ENCODE measurements at regions not wholly inside any gene's neighbourhood (a gene's known extent, or its start where the extent isn't known, plus 50 kb on each side); places are given as distances from the start of the nearest gene placed in this dataset.

- DNase-seq (ENCODE audit: low read depth), result peak; percentile 16
- TF ChIP-seq MAX (IDR thresholded peaks at IDR 0.05; ENCODE audit: low read depth, low read length), result no peak
- TF ChIP-seq MYC (IDR thresholded peaks at IDR 0.05; ENCODE audit: low read depth, low read length), result no peak
- no peak for TF ChIP-seq CTCF (IDR thresholded peaks at IDR 0.05; ENCODE audit: low read depth, low read length)
- no peak overlapping the region for H3K4me3 ChIP-seq (ENCODE audit: low read depth, low read length)
These were observed 56.4 kb upstream of the SAMSN1 start for GRCh38 chr21:14602382-14602958.

DNA sequence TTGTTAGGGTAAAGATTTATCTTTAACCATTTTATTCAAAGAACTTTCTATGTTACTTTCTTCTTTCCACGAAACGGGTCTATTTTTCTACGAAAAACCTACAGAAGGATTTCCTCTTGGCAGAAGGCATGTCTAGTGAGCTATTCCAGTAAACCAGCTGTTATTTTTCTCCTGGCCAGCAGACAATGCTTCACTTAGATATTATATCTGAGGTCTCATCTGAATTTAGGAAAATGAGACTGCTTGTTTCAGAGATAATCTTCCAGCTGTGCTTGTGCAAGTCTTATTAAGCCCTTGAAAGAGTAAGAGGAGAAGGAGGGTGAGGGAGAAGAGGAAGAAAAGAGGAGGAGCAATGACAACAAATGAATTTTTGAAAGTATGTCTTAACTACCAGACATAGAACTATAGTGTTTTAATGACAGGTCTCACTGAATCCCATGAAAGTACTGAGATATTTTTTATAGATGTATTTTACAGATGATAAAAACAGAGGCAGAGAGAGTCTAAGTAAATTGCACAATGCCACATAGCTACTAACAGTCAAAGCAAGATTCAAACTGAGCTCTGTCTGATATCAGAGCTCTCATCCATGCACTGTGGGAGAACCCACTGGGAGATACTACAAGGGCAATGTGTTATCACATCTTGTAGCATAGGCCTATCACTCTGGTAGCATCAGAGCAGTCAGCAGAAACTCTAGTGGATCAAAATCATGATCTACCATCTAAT is 54.6 kb upstream of the SAMSN1 start:
- DNase-seq (ENCODE audit: low read depth), result no peak
- H3K4me3 ChIP-seq (ENCODE audit: low read depth, low read length), result no peak overlapping the region
- TF ChIP-seq POLR2A (IDR thresholded peaks at IDR 0.05; ENCODE audit: extremely low read depth, insufficient read length), result no peak
- TF ChIP-seq MYC (IDR thresholded peaks at IDR 0.05; ENCODE audit: low read depth, low read length), result no peak
- no peak for TF ChIP-seq CTCF (IDR thresholded peaks at IDR 0.05; ENCODE audit: low read depth, low read length)
- TF ChIP-seq MAX (IDR thresholded peaks at IDR 0.05; ENCODE audit: low read depth, low read length), result no peak

DNA sequence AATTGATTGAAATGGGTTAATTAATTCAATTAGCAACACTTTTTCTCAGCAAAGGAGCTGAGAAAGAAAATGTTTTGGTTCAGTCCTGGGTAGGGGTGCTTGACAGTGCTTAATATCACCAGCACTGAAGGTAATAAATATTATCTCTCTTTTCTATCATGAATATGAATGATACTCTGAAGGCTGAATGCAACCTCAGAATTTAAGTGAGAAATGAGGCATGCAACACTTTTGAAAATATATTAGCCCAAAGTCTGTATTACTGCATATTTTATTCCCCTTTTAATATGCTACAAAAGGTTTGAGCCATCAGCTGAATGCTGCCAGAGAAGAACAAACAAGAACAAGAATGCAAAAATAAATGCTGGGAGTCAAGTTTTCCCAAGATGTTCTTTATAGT is 52.0 kb upstream of the SAMSN1 start:
- no peak overlapping the region for H3K4me3 ChIP-seq (ENCODE audit: low read depth, low read length)
- TF ChIP-seq MYC (IDR thresholded peaks at IDR 0.05; ENCODE audit: low read depth, low read length) (no peak), MAX (IDR thresholded peaks at IDR 0.05; ENCODE audit: low read depth, low read length) (no peak), POLR2A (IDR thresholded peaks at IDR 0.05; ENCODE audit: extremely low read depth, insufficient read length) (no peak), CTCF (IDR thresholded peaks at IDR 0.05; ENCODE audit: low read depth, low read length) (no peak)
- no peak for DNase-seq (ENCODE audit: low read depth)
